Panc1 (cell line): ENCODE measurements at regions not wholly inside any gene's neighbourhood (a gene's known extent, or its start where the extent isn't known, plus 50 kb on each side); places are given as distances from the start of the nearest gene placed in this dataset.

Experiments
- ATAC-seq: fragments of 200-7000 bp; cut with Tn5 transposase; 2 replicates; pipeline ENCODE4 v1.9.1; 2020; ENCODE audit warnings: mild to moderate bottlenecking, moderate library complexity
- BruUV-seq: library from RNA; stranded (reverse); fragments of 400-500 nt; replicated peaks from 2 replicates; lab custom pipeline; 2021; lab: Mats Ljungman, UMichigan
- CTCF ChIA-PET: fragments of 300-600 bp; sonication (Branson Sonifier 250); formaldehyde crosslinking; loops from one replicate; lab custom pipeline; 2022; ENCODE audit warnings: antibody characterized with exemption; lab: Charles Lee
- POLR2A ChIA-PET: fragments of 300-600 bp; sonication (Branson Sonifier 250); formaldehyde crosslinking; loops from one replicate; lab custom pipeline; 2022; ENCODE audit warnings: antibody characterized with exemption; lab: Charles Lee
- DNase-seq: peaks from one replicate; pipeline ENCODE4 v3.0.0-alpha.2; 2010; ENCODE audit warnings: low read depth, low spot score
- H3K27ac ChIP-seq: 2 replicates; pipeline ENCODE4 v1.5.1; 2011; ENCODE audit warnings: mild to moderate bottlenecking, low read length, inconsistent platforms
- H3K27me3 ChIP-seq: fragments of 200-500 bp; sonication (Bioruptor generic); 2 replicates; pipeline ENCODE4 v1.6.0; 2014; ENCODE audit warnings: low read length, inconsistent platforms; ENCODE audit not compliant: control insufficient read depth, insufficient read depth
- H3K36me3 ChIP-seq: fragments of 200-500 bp; sonication (Bioruptor generic); 2 replicates; pipeline ENCODE4 v1.5.1; 2014; ENCODE audit warnings: inconsistent platforms, mild to moderate bottlenecking, low read length, moderate library complexity; ENCODE audit not compliant: control insufficient read depth, insufficient read depth
- H3K4me1 ChIP-seq: 2 replicates; pipeline ENCODE4 v1.5.1; 2011; ENCODE audit warnings: inconsistent platforms, mild to moderate bottlenecking, low read length, moderate library complexity; ENCODE audit not compliant: control insufficient read depth, insufficient read depth
- H3K4me3 ChIP-seq, 2 experiments: 2 replicates each; pipeline ENCODE4 v1.5.1; 2011 to 2012; ENCODE audit warnings: low read depth in 2 of 2, low read length in 2 of 2, mild to moderate bottlenecking in 2 of 2, inconsistent platforms in 1 of 2, moderate library complexity in 1 of 2
- H3K9me3 ChIP-seq: fragments of 200-500 bp; sonication (Bioruptor generic); 2 replicates; pipeline ENCODE4 v1.5.1; 2014; ENCODE audit warnings: low read depth, mild to moderate bottlenecking, inconsistent platforms, low read length, moderate library complexity; ENCODE audit not compliant: control insufficient read depth, insufficient read depth
- POLR2AphosphoS5 ChIP-seq: IDR thresholded peaks from 2 replicates; pipeline ENCODE4 v1.6.1; 2012; ENCODE audit warnings: mild to moderate bottlenecking, low read depth, low read length, moderate library complexity
- SIN3A ChIP-seq: IDR thresholded peaks from 2 replicates; pipeline ENCODE4 v1.6.1; 2012; ENCODE audit warnings: low read depth, mild to moderate bottlenecking, low read length, moderate library complexity, borderline replicate concordance; ENCODE audit not compliant: insufficient read depth
- TCF7L2 ChIP-seq: IDR thresholded peaks from 2 replicates; pipeline ENCODE4 v1.6.1; 2011; ENCODE audit warnings: mild to moderate bottlenecking, low read depth, low read length, inconsistent platforms
- in situ Hi-C: cut with HindIII; loops from 2 replicates; pipeline ENCODE4 v1.10.0; 2016; ENCODE audit warnings: low sequenced_read_pairs, low pct_unique_long_range_greater_than_20kb
- intact Hi-C: fragments of 100-400 bp; cut with micrococcal nuclease; formaldehyde crosslinking; loops from one replicate; pipeline ENCODE4 v1.10.0; 2022; ENCODE audit not compliant: unreplicated experiment
- TF ChIP-seq, protein P1 (sequence below), 2 experiments: IDR thresholded peaks; 2 replicates each; pipeline ENCODE4 v1.6.1; 2011 to 2012; ENCODE audit warnings: low read depth in 2 of 2, control low read depth in 1 of 2, low read length in 1 of 2, mild to moderate bottlenecking in 1 of 2, moderate library complexity in 1 of 2; ENCODE audit not compliant: insufficient read depth in 1 of 2
- TF ChIP-seq, protein P2 (sequence below): fragments of 450-650 bp; IDR thresholded peaks from 2 replicates; pipeline ENCODE4 v1.5.1; 2017; ENCODE audit warnings: mild to moderate bottlenecking

DNA sequence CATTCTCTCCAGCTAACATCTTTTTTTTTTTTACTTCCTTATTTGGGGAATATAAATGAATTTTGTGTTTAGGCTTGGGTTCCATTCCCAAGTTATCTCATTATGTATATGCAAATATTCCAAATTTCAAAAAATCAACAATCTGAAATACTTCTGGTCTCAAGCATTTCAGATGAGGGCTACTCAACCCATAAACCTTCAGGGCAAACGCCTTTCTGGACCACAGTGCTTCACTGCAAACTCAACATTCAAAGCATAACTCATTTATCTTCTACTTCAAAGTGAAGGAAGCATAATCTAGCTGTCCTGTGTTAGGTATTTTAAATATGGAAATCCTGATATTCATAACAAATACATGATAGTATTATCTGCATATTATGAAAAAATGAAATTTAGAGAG lies 161.7 kb upstream of the PGR start:
- intact Hi-C loops (no loop called here), in situ Hi-C loops (no loop called here)
- Histone ChIP-seq H3K36me3 (no peaks in the 10 kb centered on the region), H3K4me3 (no peak overlapping the region), H3K27me3 (no peaks in the 10 kb centered on the region), H3K9me3 (no peaks in the 10 kb centered on the region), H3K4me1 (no peaks in the 10 kb centered on the region), H3K27ac (no peak overlapping the region)
- ATAC-seq = no peak
- TF ChIP-seq SIN3A (no peak), POLR2AphosphoS5 (no peak), TCF7L2 (no peak)
- TF ChIP-seq, protein P1, sequence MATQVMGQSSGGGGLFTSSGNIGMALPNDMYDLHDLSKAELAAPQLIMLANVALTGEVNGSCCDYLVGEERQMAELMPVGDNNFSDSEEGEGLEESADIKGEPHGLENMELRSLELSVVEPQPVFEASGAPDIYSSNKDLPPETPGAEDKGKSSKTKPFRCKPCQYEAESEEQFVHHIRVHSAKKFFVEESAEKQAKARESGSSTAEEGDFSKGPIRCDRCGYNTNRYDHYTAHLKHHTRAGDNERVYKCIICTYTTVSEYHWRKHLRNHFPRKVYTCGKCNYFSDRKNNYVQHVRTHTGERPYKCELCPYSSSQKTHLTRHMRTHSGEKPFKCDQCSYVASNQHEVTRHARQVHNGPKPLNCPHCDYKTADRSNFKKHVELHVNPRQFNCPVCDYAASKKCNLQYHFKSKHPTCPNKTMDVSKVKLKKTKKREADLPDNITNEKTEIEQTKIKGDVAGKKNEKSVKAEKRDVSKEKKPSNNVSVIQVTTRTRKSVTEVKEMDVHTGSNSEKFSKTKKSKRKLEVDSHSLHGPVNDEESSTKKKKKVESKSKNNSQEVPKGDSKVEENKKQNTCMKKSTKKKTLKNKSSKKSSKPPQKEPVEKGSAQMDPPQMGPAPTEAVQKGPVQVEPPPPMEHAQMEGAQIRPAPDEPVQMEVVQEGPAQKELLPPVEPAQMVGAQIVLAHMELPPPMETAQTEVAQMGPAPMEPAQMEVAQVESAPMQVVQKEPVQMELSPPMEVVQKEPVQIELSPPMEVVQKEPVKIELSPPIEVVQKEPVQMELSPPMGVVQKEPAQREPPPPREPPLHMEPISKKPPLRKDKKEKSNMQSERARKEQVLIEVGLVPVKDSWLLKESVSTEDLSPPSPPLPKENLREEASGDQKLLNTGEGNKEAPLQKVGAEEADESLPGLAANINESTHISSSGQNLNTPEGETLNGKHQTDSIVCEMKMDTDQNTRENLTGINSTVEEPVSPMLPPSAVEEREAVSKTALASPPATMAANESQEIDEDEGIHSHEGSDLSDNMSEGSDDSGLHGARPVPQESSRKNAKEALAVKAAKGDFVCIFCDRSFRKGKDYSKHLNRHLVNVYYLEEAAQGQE (IDR thresholded peaks at IDR 0.05; ENCODE audit: insufficient read depth in 1 of 2, low read depth in 2 of 2, low read length in 1 of 2) = no peak
- TF ChIP-seq, protein P2, sequence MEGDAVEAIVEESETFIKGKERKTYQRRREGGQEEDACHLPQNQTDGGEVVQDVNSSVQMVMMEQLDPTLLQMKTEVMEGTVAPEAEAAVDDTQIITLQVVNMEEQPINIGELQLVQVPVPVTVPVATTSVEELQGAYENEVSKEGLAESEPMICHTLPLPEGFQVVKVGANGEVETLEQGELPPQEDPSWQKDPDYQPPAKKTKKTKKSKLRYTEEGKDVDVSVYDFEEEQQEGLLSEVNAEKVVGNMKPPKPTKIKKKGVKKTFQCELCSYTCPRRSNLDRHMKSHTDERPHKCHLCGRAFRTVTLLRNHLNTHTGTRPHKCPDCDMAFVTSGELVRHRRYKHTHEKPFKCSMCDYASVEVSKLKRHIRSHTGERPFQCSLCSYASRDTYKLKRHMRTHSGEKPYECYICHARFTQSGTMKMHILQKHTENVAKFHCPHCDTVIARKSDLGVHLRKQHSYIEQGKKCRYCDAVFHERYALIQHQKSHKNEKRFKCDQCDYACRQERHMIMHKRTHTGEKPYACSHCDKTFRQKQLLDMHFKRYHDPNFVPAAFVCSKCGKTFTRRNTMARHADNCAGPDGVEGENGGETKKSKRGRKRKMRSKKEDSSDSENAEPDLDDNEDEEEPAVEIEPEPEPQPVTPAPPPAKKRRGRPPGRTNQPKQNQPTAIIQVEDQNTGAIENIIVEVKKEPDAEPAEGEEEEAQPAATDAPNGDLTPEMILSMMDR = no peak
- BruUV-seq = no TSS peak
- ChIA-PET POLR2A (no interaction called here), CTCF (no interaction called here)
- no peak for DNase-seq

DNA sequence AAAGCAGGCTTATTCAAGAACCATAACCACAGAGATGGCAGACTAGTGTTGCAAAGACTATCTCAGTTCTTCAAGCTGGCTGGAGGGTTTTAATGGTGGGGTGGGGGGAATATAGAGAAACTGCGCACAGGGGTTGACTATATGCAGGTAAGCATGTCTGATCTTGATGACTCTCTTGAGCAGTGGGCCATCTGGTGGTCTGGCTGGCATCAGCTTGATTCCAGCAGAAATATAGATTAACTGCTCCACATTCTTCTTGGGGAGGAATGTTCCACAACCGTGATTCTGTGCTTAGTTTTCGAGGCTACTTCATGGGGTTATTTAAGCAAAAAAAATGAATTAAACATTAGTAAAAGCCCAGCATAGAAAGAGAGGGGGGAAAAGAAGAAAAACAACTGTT lies 158.8 kb upstream of the PGR start:
- TF ChIP-seq SIN3A = no peak
- TF ChIP-seq POLR2AphosphoS5 = no peak
- Histone ChIP-seq H3K36me3 (no peaks in the 10 kb centered on the region), H3K27me3 (no peaks in the 10 kb centered on the region), H3K4me3 (no peak overlapping the region), H3K9me3 (no peaks in the 10 kb centered on the region), H3K4me1 (no peaks in the 10 kb centered on the region), H3K27ac (no peak overlapping the region)
- intact Hi-C loops (no loop called here), in situ Hi-C loops (no loop called here)
- ATAC-seq = no peak
- no peak for DNase-seq
- ChIA-PET POLR2A (no interaction called here), CTCF (no interaction called here)
- BruUV-seq = no TSS peak

DNA sequence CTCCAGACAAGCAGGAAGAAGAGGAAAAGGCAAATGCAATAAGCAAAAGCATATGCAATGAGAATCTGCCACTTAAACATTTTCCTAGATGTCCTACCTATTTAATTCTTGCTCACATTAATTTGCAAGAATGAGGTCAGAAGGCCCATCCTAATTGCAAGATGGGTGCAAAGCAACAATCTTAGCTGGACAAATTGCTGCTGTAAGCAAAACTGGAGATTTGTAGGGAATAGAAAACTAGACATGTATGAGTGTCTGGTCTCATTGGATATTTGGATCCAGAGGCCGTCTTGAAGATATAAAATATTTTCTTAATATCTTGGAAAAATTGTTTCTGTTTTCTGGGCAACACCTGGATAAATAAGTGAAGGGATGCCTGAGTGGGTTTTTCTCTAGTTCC lies 150.1 kb upstream of the PGR start:
- H3K4me1 ChIP-seq = no peaks in the 10 kb centered on the region
- H3K36me3 ChIP-seq = no peaks in the 10 kb centered on the region
- ATAC-seq (no peak), DNase-seq (no peak)
- CTCF ChIA-PET = no interaction called here
- POLR2A ChIA-PET = no interaction called here
- TF ChIP-seq, protein P2 = no peak
- TF ChIP-seq, protein P1 (IDR thresholded peaks at IDR 0.05; ENCODE audit: insufficient read depth in 1 of 2, low read depth in 2 of 2, low read length in 1 of 2) = no peak
- TF ChIP-seq TCF7L2 = no peak
- TF ChIP-seq SIN3A = no peak
- TF ChIP-seq POLR2AphosphoS5 = no peak
- no peaks in the 10 kb centered on the region for H3K27me3 ChIP-seq
- no peak overlapping the region for H3K27ac ChIP-seq
- no peak overlapping the region for H3K4me3 ChIP-seq
- intact Hi-C loops (no loop called here), in situ Hi-C loops (no loop called here)
- no peaks in the 10 kb centered on the region for H3K9me3 ChIP-seq
- no TSS peak for BruUV-seq
